Stimulated activated naive CD4-positive, alpha-beta T cell treated with Interleukin-2 at 50 U/mL for 16 hours (primary cell): ENCODE measurements at regions not wholly inside any gene's neighbourhood (a gene's known extent, or its start where the extent isn't known, plus 50 kb on each side); places are given as distances from the start of the nearest gene placed in this dataset.

Experiments used
- DNase-seq: peaks from one replicate; lab custom pipeline; 2025; lab: John Stamatoyannopoulos, UW

GRCh38 chr20:52779125-52779524, 193.0 kb upstream of the TSHZ2 start:
- no peak for DNase-seq

DNA sequence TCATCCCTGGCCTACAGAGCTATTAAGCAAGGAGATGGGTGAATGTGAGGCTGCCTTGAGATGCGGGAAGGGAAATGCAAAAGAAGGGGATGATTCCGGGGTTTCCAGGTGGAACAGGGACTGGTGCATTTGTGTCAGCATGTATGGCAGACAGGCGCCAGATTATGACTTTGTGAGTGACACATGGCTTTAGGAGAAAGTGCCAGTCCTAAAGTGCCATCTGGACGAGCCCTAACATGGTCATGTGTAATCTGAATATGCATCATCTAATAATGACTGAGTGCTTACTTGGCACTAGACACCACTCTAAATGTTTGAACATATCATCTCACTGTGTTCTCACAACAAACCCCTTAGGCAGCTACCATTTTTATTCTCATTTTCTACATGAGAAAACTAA, 195.0 kb upstream of the TSHZ2 start:
- DNase-seq, result no peak

GRCh38 chr20:52775786-52776185, 196.4 kb upstream of the TSHZ2 start:
- DNase-seq, result no peak

DNA sequence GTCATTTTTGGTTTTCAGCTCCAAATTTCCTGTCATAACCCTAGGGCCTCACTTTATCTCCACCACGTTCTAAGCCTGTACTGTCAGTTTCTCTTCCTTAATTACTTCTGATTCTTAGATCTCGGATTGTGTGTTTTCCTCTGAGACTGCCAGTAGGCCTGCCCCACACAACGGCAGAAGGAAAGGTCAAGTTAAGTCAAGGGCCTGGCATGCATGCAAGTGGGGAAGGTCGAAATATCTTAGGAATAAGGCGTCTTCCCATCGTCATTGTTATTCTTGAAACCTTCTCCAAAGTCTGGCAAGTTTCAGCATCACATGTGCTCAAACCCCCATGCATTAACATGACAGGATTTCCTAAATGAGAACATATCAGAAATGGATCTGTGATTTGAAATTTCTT, 203.5 kb upstream of the TSHZ2 start:
- DNase-seq, result no peak

DNA sequence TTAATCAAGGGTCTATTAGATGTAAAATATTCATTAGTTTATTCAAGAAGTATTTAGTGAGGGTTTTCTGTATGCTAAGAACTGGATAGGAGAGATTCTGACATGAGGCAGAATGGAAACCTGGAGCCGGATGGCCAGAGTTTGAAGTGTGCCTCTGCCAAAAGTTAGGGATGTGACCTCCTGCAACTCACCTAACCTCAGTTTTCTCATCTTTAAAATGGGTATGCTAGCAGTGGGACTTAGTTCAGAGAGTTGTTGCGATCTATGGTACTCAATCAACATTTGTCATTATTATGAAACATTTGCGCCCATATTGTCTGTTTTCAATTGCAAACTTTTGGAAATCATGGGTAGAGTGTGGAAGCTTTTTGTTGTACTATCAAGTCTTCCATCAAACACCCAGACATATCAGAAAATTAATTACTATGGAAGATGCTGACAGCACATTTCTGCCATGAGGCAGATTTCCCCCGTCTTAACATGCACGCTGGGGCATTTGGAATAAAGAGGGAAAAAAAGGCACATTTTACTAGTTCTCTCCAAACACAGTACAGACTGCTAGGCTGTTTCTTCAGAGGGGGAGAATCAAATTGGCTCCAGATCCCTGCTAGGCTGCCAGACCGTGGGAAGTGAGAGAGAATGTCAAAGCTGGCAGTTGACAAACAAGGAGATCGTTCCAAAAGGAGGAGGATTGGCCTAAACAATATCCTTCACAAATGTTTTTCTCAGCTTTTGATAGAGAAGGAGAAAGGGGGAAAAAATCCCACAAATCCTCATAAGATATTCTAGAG, 205.3 kb upstream of the TSHZ2 start:
- DNase-seq, result no peak

- DNase-seq, result no peak
Measured at GRCh38 chr20:52763321-52763853, 208.8 kb upstream of the TSHZ2 start.

GRCh38 chr20:52761867-52762266, 210.3 kb upstream of the TSHZ2 start:
- no peak for DNase-seq

DNA sequence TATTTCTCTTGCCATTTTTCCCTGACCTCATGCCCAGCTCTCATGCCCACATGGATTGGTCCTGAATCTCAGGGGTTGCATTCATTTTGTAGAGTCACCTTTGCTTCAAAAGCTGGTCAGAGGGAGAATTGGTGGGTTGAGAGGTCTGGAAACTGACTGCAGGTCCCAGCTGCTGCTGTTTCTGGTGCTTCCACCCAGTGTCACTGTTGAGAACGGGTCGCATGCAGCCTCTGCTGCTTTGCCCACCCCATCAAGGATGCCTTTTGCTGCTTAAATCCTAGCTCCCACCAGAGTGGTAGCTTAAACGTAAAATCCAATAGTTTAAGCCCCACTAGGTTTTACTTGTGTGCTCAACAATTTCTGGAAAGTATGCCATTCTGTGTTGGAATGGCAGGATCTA, 211.4 kb upstream of the TSHZ2 start:
- DNase-seq, result no peak

DNA sequence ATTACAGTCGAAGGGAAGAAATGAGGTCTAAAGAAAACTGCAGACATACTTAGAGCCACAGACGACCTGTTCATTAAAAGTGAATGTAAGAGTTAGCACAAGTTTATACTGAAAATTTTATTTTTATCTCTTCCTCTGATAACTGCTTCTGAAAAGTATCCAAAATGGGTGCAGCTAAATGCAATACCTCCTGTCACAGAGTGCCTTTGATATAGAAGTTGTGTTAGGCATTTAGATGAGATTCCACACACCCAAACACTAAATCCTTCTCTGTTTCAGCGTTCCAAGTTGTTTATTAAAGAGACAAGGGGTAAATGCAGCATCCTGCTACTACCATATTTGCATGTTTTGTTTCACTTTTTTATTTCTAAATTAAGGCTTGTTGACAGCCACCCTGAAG, 214.7 kb upstream of the TSHZ2 start:
- DNase-seq, result no peak

DNA sequence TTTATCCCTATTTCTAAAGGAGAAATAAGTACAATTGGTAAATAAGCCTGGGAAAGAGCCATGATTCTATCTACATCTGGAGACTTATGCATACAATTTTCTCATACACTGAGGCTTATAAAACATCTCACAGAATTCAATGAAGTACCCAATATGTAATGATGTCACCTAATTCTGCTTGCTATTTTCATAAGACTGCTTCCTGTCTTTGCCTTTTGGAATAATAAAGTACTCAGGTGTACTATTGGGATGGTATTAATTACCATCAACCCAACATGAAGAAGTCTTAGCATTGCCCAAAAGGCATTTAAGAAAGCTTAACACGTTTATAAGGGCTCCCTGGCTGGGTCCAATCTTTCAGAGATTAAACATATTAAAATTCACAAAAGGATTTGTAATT, 216.4 kb upstream of the TSHZ2 start:
- no peak for DNase-seq

GRCh38 chr20:52754366-52754765, 217.8 kb upstream of the TSHZ2 start:
- no peak for DNase-seq

- no peak for DNase-seq
Measured at GRCh38 chr20:52752023-52752422, 220.1 kb upstream of the TSHZ2 start.

- DNase-seq, result no peak
Measured at GRCh38 chr20:52751571-52751970, 220.6 kb upstream of the TSHZ2 start.

DNA sequence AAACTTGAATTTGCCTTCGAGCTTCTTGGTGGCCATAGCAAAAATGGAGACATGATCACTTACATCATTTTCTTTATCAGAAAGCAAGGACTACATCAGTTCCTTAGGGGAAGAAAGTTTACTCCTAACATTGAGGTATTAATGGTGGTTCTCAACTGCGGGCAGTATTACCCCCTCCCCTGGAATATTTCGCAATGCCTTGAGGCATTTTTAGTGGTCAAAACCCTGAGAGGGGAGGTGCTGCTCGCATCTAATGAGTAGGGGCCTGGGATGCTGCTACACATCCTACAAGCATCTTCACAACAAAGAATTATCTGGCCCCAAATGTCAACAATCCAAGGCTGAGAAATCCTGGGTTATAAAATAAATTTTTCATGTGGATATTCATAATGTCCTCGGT, 222.2 kb upstream of the TSHZ2 start:
- DNase-seq, result no peak

DNA sequence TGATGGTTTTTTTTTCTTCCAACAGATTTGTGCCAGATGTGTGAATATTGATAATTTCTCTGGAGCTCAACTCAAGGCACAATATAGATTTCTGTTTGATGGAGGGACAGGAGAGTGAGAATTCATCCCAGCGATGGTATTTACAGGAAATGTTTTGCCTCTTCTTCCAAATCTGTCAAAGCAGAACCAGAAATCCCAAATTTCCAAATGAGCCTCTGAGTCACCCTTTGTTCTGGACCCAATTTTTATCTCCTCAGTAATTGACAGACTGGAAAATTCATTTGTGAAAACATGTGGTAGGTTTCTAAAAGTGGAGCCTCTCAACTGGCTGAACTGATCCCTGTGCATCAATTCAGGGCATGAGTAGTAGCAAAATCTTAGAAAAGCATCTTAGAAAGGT, 223.2 kb upstream of the TSHZ2 start:
- no peak for DNase-seq

- DNase-seq, result no peak
Measured at GRCh38 chr20:52748285-52748932, 223.7 kb upstream of the TSHZ2 start.

DNA sequence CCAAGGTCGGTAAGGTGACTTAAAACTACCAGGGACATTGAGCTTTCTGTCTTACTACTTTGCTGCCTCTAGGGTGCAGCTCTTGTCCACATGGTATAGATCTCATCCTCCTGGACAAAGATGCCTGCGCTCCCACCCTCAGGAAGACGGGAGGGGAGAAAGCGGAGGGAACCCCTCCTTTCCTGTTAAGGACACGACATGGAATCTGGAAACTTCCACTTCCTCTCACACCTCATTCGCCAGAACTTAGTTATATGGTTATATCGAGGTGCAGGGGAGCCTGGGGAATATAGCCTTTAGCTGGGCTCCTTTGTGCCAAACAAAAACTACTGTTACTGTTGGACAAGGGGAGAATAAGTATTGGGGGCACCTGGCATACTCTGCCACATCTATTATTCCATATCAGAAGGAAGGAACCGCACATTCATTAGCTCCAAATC, 224.3 kb upstream of the TSHZ2 start:
- DNase-seq, result no peak

- no peak for DNase-seq
Measured at GRCh38 chr20:52746770-52747169, 225.4 kb upstream of the TSHZ2 start.

GRCh38 chr20:52746190-52746589, 226.0 kb upstream of the TSHZ2 start:
- DNase-seq, result no peak

DNA sequence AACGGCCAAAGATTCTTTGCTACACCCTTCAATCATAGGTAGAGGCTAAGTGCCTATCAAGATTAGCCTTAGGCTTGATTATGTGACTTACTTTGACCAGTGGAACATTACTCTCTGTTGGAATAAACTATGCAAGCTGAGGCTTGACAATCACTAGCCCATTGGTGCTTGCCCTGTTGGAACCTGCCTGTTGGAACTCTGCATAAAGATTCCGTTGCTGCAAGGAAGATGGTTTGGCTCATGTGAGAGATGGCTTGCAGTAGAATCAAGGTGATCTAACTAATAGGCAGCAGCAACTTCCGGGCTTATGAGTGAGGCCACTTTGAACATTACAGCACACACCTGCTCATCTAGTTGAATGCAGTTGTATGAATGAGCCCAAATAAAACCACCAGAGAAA, 227.7 kb upstream of the TSHZ2 start:
- DNase-seq, result no peak

DNA sequence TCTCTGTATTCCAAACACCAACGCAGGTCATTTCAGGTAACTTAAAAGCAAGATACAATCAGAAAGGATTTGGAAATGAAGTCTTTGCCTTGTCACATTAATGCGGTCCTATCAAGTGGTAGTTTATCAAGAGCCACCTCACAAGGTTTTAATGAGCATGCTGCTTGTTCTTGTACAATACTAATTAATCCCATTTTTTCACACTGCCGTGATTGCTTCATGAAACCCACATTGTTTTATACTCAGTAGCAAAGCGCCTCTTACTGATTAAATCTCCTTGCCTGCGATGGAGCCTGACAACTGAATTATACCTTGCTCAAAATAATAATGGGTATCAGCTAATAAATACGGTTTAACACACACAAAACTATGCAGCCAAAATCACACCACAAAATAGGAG, 234.1 kb upstream of the TSHZ2 start:
- DNase-seq, result no peak

- DNase-seq, result no peak
Measured at GRCh38 chr20:52736507-52736906, 235.7 kb upstream of the TSHZ2 start.

DNA sequence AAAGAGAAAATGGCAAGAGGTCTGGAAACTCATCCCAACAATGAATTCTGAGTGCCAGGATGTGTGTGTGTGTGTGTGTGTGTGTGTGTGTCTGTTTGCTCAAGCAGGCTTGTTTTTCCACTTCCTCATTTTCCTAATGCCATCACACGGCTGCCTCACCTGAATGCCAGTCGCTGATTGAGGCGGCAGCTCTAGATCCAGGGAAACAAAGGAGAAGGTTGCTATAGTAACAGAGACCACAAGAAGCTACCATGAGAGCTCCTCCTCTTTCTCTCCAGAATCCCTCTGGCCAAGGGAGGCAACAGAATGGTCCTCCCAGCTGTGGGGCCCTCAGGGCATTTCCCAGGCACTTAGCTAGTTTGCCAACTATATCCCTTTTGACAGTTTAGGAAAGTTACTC, 241.1 kb upstream of the TSHZ2 start:
- DNase-seq, result no peak
